ENCODE measurements at regions not wholly inside any gene's neighbourhood (a gene's known extent, or its start where the extent isn't known, plus 50 kb on each side); places are given as distances from the start of the nearest gene placed in this dataset.

- Mint-ChIP-seq H3K27me3 (no peaks in the 10 kb centered on the region), H3K4me3 (no peak overlapping the region), H3K9me3 (no peaks in the 10 kb centered on the region), H3K27ac (no peak overlapping the region), H3K4me1 (no peaks in the 10 kb centered on the region), H3K36me3 (no peaks in the 10 kb centered on the region)
- POLR2A ChIA-PET, result no interaction called here
- no peak for ATAC-seq (ENCODE audit: low read depth)
- no peak for DNase-seq
These were observed 725.1 kb upstream of the CHORDC1 start for GRCh38 chr11:90947930-90948329.

DNA sequence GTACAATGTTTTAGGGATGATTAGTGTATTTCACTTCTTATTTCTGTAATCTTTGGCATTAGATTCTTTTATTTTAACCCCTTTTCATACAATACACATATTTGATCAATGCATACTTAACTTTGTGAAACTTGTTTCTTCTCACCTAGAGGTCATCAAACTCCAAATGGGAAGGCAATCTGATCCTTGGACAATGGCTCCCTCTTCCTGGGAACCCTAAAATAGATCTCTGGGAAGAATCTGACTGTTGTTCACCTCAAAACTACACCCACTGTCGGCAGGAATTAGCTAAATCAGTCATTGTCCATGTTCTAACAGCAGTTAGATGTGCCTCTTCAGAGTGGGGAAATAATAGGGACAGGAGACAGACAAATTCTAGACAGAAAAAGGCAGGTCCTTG lies 707.4 kb upstream of the CHORDC1 start:
- DNase-seq (no peak), ATAC-seq (ENCODE audit: low read depth) (no peak)
- Mint-ChIP-seq H3K36me3 (no peaks in the 10 kb centered on the region), H3K9me3 (peaks cover 7% of the 10 kb centered on the region), H3K27me3 (no peaks in the 10 kb centered on the region), H3K27ac (no peak overlapping the region), H3K4me3 (no peak overlapping the region), H3K4me1 (no peaks in the 10 kb centered on the region)
- POLR2A ChIA-PET, result no interaction called here

DNA sequence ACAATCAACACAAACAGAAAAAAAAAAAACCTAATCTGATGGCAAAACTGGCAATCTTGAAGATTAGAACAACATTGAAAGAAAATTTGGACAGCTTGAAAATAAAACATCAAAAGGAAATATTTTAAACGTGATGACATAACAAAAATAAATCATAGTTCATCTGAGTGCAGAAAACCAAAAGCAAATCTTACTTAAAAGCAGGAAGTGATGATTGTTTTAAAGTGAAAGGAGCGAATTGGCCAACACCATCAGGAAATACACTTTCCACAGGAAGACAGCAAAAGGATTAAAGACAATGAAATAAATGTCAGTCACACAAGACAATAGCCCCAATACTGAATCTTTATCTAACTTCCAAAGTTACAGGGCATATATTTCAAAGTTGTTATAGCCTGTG lies 696.5 kb upstream of the CHORDC1 start:
- Mint-ChIP-seq H3K9me3 (peaks cover 4% of the 10 kb centered on the region), H3K36me3 (no peaks in the 10 kb centered on the region), H3K4me1 (no peaks in the 10 kb centered on the region), H3K4me3 (no peak overlapping the region), H3K27me3 (no peaks in the 10 kb centered on the region), H3K27ac (no peak overlapping the region)
- DNase-seq (no peak), ATAC-seq (ENCODE audit: low read depth) (no peak)
- POLR2A ChIA-PET, result no interaction called here

DNA sequence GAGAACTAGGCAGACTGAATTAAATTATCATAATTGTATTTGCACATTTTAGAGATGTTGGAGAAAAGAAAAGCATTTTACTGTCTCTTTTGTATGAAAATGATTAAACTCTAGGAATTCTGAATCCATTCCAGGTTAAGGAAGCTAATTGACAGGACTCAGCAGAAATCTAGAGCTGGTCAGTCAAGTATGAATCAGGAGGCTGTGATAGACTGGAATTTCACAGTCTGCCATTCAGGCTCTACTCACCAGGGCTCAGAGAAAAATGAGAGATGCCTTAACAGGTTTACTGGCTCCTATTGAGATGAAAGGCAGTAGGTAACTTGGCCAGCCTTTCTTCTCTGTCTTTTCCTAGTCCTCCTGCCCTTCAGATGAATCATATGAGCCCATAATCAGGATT lies 693.9 kb upstream of the CHORDC1 start:
- no peaks in the 10 kb centered on the region for H3K4me1 Mint-ChIP-seq
- ATAC-seq (ENCODE audit: low read depth), result no peak
- POLR2A ChIA-PET, result no interaction called here
- DNase-seq, result no peak
- no peaks in the 10 kb centered on the region for H3K36me3 Mint-ChIP-seq
- no peak overlapping the region for H3K4me3 Mint-ChIP-seq
- H3K27ac Mint-ChIP-seq, result no peak overlapping the region
- no peaks in the 10 kb centered on the region for H3K9me3 Mint-ChIP-seq
- H3K27me3 Mint-ChIP-seq, result no peaks in the 10 kb centered on the region

DNA sequence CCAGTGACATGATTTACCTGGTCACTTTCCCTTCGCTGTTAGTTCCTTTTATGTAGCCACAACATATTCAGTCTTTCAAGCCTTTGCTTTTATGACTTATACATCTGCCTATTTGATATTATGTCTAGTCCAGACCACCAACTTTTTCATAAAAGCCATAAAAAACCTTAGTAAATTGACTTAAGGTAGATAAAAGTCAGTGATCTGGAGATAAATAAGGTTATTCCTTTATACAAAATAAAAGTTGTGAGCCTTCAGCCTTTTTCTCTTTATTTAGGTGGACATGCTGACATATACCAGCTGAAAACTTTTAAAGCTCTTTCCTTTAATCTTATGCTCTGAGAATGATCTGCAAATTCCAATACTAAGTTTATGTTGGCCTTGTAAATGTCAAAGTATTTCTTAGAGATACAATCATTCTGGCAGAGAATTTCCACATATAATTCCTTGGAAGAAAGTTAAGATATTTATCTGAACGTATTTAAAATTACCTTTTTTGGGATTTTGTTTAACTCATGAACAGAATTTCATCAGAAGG lies 690.4 kb upstream of the CHORDC1 start:
- POLR2A ChIA-PET, result no interaction called here

DNA sequence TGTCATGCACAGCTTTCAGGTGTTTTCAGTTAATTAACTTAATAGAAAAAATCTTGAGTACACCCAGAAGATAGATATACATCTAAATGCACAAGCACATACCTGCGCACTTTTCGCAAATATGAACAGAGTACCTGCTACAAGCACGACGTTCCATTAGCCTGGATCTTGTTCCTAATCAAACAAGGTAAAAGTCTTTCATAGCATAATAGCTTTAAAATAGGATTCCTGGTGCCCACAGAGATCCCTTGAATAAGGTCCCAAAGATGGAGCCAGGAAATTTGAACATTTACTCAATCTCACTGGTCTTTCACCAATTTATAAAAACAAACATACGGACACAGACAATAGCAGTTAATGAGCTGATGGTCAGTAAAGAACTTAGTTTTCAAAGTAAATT lies 689.8 kb upstream of the CHORDC1 start:
- Mint-ChIP-seq H3K27me3 (no peaks in the 10 kb centered on the region), H3K27ac (no peak overlapping the region), H3K4me1 (no peaks in the 10 kb centered on the region), H3K4me3 (no peak overlapping the region), H3K9me3 (peaks cover 4% of the 10 kb centered on the region), H3K36me3 (no peaks in the 10 kb centered on the region)
- DNase-seq (no peak), ATAC-seq (ENCODE audit: low read depth) (no peak)
- POLR2A ChIA-PET, result no interaction called here

More for the DNA sequence above, 690.4 kb upstream of the CHORDC1 start:
- Mint-ChIP-seq H3K4me1 (no peaks in the 10 kb centered on the region), H3K27ac (no peak overlapping the region), H3K27me3 (no peaks in the 10 kb centered on the region), H3K9me3 (peaks cover 4% of the 10 kb centered on the region), H3K4me3 (no peak overlapping the region), H3K36me3 (no peaks in the 10 kb centered on the region)
- ATAC-seq (ENCODE audit: low read depth) (no peak), DNase-seq (no peak)

DNA sequence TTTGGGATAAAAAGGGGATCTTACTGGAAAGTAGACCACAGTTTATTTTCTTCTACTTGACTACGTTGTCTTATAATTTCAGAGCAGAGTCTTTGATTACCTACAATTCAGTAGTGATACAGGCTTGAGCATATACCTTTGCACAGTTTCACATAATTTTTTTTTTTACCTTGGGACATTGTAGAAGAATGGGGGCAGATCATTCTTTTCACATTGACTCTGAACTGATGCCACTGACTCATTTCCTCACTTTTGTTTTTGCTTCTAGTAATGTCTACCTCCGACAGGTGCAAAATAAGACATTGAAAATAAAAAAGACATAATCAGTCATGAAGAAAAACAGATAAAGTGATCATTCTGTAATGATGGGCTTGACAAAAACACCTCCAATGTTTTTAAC lies 688.3 kb upstream of the CHORDC1 start:
- Mint-ChIP-seq H3K27ac (no peak overlapping the region), H3K36me3 (no peaks in the 10 kb centered on the region), H3K4me3 (no peak overlapping the region), H3K27me3 (no peaks in the 10 kb centered on the region), H3K4me1 (no peaks in the 10 kb centered on the region), H3K9me3 (peaks cover 4% of the 10 kb centered on the region)
- ATAC-seq (ENCODE audit: low read depth), result no peak
- POLR2A ChIA-PET, result no interaction called here
- DNase-seq, result no peak

- H3K4me3 Mint-ChIP-seq, result no peak overlapping the region
- no peaks in the 10 kb centered on the region for H3K27me3 Mint-ChIP-seq
- ATAC-seq (ENCODE audit: low read depth) (no peak), DNase-seq (no peak)
- no peak overlapping the region for H3K27ac Mint-ChIP-seq
- no peaks in the 10 kb centered on the region for H3K4me1 Mint-ChIP-seq
- POLR2A ChIA-PET, result no interaction called here
- no peaks in the 10 kb centered on the region for H3K36me3 Mint-ChIP-seq
- peaks cover 4% of the 10 kb centered on the region for H3K9me3 Mint-ChIP-seq
These were observed 685.2 kb upstream of the CHORDC1 start for GRCh38 chr11:90908074-90908473.

- Mint-ChIP-seq H3K4me3 (no peak overlapping the region), H3K27ac (no peak overlapping the region), H3K9me3 (peaks cover 7% of the 10 kb centered on the region), H3K36me3 (no peaks in the 10 kb centered on the region), H3K27me3 (no peaks in the 10 kb centered on the region), H3K4me1 (no peaks in the 10 kb centered on the region)
- DNase-seq (no peak), ATAC-seq (ENCODE audit: low read depth) (no peak)
- POLR2A ChIA-PET, result no interaction called here
These were observed 673.0 kb upstream of the CHORDC1 start for GRCh38 chr11:90895850-90896249.

DNA sequence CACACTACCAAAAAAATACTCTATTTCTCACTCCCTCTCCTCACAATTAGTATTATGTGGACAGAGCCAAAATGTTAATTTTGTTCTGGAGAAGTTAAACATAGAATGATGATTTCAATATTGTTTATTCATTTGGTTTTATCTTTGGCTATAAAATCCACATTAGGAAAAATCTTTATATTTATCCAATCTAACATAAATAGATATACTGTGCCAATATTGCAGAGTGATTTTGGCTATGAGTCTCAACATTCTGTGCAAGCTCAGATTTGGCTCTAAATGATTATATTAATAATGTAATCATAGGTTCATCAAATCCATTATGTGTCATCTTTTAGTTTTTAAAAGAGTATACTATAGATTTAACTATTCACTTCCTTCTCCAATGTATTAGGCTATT lies 667.5 kb upstream of the CHORDC1 start:
- Mint-ChIP-seq H3K9me3 (peaks cover 4% of the 10 kb centered on the region), H3K36me3 (no peaks in the 10 kb centered on the region), H3K4me1 (no peaks in the 10 kb centered on the region), H3K4me3 (no peak overlapping the region), H3K27me3 (no peaks in the 10 kb centered on the region), H3K27ac (no peak overlapping the region)
- POLR2A ChIA-PET, result no interaction called here
- ATAC-seq (ENCODE audit: low read depth), result no peak
- DNase-seq, result no peak

- POLR2A ChIA-PET, result no interaction called here
- Mint-ChIP-seq H3K27ac (no peak overlapping the region), H3K4me3 (no peak overlapping the region), H3K27me3 (no peaks in the 10 kb centered on the region), H3K36me3 (no peaks in the 10 kb centered on the region), H3K9me3 (no peaks in the 10 kb centered on the region), H3K4me1 (no peaks in the 10 kb centered on the region)
- no peak for ATAC-seq (ENCODE audit: low read depth)
- DNase-seq, result no peak
These were observed 661.3 kb upstream of the CHORDC1 start for GRCh38 chr11:90884181-90884580.

GRCh38 chr11:90874986-90875385 lies 652.1 kb upstream of the CHORDC1 start:
- no peaks in the 10 kb centered on the region for H3K36me3 Mint-ChIP-seq

DNA sequence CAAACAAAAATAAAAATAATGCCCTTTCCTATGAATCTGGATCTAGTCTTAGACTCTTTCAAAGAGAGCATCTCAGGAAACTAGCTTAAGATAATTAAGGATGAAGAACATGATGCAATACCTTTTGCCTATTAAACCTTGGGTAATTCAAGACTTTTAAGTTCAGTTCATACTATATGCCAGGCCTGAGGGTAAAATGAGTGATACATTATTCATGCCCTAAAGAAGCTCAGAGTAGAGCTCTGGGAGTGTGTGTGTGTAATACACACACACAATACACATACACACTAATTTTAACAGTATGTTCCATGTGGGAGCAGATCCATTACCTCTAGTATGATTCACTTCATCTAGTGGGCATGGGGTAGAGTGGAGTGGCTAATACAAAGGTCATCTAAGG lies 651.4 kb upstream of the CHORDC1 start:
- ATAC-seq (ENCODE audit: low read depth) (no peak), DNase-seq (no peak)
- H3K27me3 Mint-ChIP-seq, result no peaks in the 10 kb centered on the region
- POLR2A ChIA-PET, result no interaction called here
- no peaks in the 10 kb centered on the region for H3K36me3 Mint-ChIP-seq
- H3K9me3 Mint-ChIP-seq, result peaks cover 13% of the 10 kb centered on the region
- no peaks in the 10 kb centered on the region for H3K4me1 Mint-ChIP-seq
- no peak overlapping the region for H3K27ac Mint-ChIP-seq
- H3K4me3 Mint-ChIP-seq, result no peak overlapping the region

More at GRCh38 chr11:90874986-90875385, 652.1 kb upstream of the CHORDC1 start:
- ATAC-seq (ENCODE audit: low read depth) (no peak), DNase-seq (no peak)
- no peaks in the 10 kb centered on the region for H3K27me3 Mint-ChIP-seq
- no peaks in the 10 kb centered on the region for H3K4me1 Mint-ChIP-seq
- POLR2A ChIA-PET, result no interaction called here
- H3K9me3 Mint-ChIP-seq, result peaks cover 13% of the 10 kb centered on the region
- H3K4me3 Mint-ChIP-seq, result no peak overlapping the region
- no peak overlapping the region for H3K27ac Mint-ChIP-seq

- Mint-ChIP-seq H3K27me3 (no peaks in the 10 kb centered on the region), H3K9me3 (peaks cover 6% of the 10 kb centered on the region), H3K4me3 (no peak overlapping the region), H3K36me3 (no peaks in the 10 kb centered on the region), H3K27ac (no peak overlapping the region), H3K4me1 (no peaks in the 10 kb centered on the region)
- POLR2A ChIA-PET, result no interaction called here
- DNase-seq, result no peak
- ATAC-seq (ENCODE audit: low read depth), result no peak
These were observed 644.6 kb upstream of the CHORDC1 start for GRCh38 chr11:90867416-90867815.

- no peaks in the 10 kb centered on the region for H3K4me1 Mint-ChIP-seq
- H3K4me3 Mint-ChIP-seq, result no peak overlapping the region
- peaks cover 12% of the 10 kb centered on the region for H3K9me3 Mint-ChIP-seq
These were observed 633.9 kb upstream of the CHORDC1 start for GRCh38 chr11:90856790-90857189.

More at GRCh38 chr11:90856790-90857189, 633.9 kb upstream of the CHORDC1 start:
- Mint-ChIP-seq H3K27me3 (no peaks in the 10 kb centered on the region), H3K36me3 (no peaks in the 10 kb centered on the region), H3K27ac (no peak overlapping the region)
- POLR2A ChIA-PET, result no interaction called here
- DNase-seq (no peak), ATAC-seq (ENCODE audit: low read depth) (no peak)

All from activated naive CD8-positive, alpha-beta T cell treated with anti-CD3 and anti-CD28 coated beads, Interleukin-2, amount 10 ng/mL, durations not matched to agents 7 days and 5 days (primary cell).